Rectal smooth muscle tissue (tissue), 1 donor: ENCODE measurements at regions not wholly inside any gene's neighbourhood (a gene's known extent, or its start where the extent isn't known, plus 50 kb on each side); places are given as distances from the start of the nearest gene placed in this dataset.

Source experiments
- H3K27ac ChIP-seq: one replicate; pipeline ENCODE4 v1.7.0; 2013; ENCODE audit warnings: low read depth, low read length, inconsistent platforms
- H3K27me3 ChIP-seq: one replicate; pipeline ENCODE4 v1.7.0; 2013; ENCODE audit warnings: low read length; ENCODE audit not compliant: control insufficient read depth, insufficient read depth
- H3K36me3 ChIP-seq: one replicate; pipeline ENCODE4 v1.7.0; 2013; ENCODE audit warnings: low read length; ENCODE audit not compliant: control insufficient read depth, insufficient read depth
- H3K4me1 ChIP-seq: one replicate; pipeline ENCODE4 v1.7.0; 2013; ENCODE audit warnings: low read length; ENCODE audit not compliant: control insufficient read depth, insufficient read depth
- H3K4me3 ChIP-seq: one replicate; pipeline ENCODE4 v1.7.0; 2013; ENCODE audit warnings: low read length
- H3K9ac ChIP-seq: one replicate; pipeline ENCODE4 v1.7.0; 2013; ENCODE audit warnings: low read length

DNA sequence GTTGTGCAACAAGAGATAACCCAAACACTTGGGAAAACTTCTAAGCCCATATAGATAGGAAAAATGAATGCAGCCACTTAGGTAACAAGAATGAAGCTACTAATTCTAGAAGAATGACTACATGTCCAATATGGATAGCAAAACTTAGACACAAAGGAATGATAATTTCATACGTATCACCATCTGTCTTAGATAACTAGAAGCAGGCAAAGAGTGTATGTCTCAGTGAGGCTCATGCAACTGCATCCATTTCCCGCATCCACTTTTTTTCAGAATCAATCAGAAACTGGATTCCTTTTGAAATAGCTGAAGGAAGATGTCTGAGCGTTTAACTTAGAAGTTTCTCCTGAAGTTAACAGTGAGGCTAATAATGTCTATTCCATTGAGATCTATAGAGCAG is 408.7 kb upstream of the PITX2 start:
- H3K4me3 ChIP-seq: no peak overlapping the region
- H3K27ac ChIP-seq: no peak overlapping the region

GRCh38 chr4:111037591-111038360 is 414.9 kb upstream of the PITX2 start:
- H3K4me3 ChIP-seq: no peak overlapping the region
- H3K9ac ChIP-seq: no peak overlapping the region
- H3K27me3 ChIP-seq: no peaks in the 10 kb centered on the region
- no peak overlapping the region for H3K27ac ChIP-seq
- no peaks in the 10 kb centered on the region for H3K36me3 ChIP-seq
- no peaks in the 10 kb centered on the region for H3K4me1 ChIP-seq

More for the DNA sequence above, 408.7 kb upstream of the PITX2 start:
- Histone ChIP-seq H3K27me3 (no peaks in the 10 kb centered on the region), H3K36me3 (no peaks in the 10 kb centered on the region), H3K9ac (no peak overlapping the region), H3K4me1 (no peaks in the 10 kb centered on the region)

GRCh38 chr4:111040904-111041303 is 418.0 kb upstream of the PITX2 start:
- Histone ChIP-seq H3K27ac (no peak overlapping the region), H3K27me3 (no peaks in the 10 kb centered on the region), H3K4me3 (no peak overlapping the region), H3K9ac (no peak overlapping the region), H3K36me3 (no peaks in the 10 kb centered on the region), H3K4me1 (no peaks in the 10 kb centered on the region)

DNA sequence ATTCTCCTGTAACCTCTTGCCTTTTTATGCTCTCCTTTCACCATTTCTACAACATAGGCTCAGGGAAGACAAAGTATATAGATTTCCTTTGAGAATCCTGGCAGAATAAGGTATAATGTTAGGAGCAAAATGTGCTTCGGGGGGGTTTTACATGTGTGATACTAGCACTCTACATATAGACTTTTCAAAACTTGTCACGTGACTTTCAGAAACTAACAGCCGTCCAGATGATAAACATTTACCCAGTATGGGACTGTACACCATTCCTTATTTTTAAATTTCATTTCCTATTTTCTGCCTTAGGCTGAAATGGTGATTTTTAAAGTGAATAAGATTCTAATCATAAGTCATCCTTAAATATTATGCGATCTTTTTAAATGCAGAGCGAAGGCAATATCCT is 420.4 kb upstream of the PITX2 start:
- H3K9ac ChIP-seq: no peak overlapping the region
- H3K27me3 ChIP-seq: no peaks in the 10 kb centered on the region
- H3K27ac ChIP-seq: no peak overlapping the region
- H3K4me1 ChIP-seq: no peaks in the 10 kb centered on the region
- no peaks in the 10 kb centered on the region for H3K36me3 ChIP-seq
- no peak overlapping the region for H3K4me3 ChIP-seq

DNA sequence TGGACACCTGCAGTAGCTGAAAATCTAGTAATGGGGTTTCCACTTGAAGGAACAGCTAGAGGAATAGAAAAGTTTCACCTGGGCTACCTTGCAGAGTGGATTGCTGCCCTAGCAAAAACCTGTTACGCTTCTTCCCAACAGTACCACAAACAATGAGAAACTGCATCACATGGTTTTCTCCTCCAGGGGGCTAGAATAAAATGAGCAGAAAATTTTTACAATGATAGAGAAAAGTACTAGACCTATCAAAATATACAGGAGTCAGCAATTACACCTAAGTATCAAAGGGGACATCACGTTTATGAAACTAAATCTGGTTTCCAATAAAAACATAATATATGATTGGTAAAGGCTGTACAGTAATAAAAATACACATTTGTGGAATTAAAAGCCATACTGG is 423.1 kb upstream of the PITX2 start:
- Histone ChIP-seq H3K36me3 (no peaks in the 10 kb centered on the region), H3K9ac (no peak overlapping the region), H3K27me3 (no peaks in the 10 kb centered on the region), H3K4me1 (no peaks in the 10 kb centered on the region), H3K4me3 (no peak overlapping the region), H3K27ac (no peak overlapping the region)

DNA sequence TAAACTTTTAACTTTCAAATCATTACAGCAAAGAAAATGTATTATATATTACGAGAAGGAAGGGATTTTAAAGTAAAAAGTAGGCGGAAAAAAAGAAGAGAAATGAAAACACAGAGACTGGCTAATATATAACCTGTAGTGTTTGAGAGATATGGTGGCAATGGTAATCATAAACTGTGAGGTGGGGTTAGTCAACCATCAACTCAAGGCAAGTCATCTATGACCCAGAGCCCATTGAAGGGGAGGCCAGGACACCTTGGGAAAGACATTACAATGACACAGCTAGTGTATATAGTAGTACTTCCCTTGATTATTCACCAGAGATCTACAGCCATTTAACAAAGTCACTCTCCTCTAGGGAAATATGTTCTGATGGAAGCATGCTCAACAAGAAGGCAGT is 423.9 kb upstream of the PITX2 start:
- Histone ChIP-seq H3K4me3 (no peak overlapping the region), H3K36me3 (no peaks in the 10 kb centered on the region), H3K4me1 (no peaks in the 10 kb centered on the region), H3K9ac (no peak overlapping the region), H3K27ac (no peak overlapping the region), H3K27me3 (no peaks in the 10 kb centered on the region)

DNA sequence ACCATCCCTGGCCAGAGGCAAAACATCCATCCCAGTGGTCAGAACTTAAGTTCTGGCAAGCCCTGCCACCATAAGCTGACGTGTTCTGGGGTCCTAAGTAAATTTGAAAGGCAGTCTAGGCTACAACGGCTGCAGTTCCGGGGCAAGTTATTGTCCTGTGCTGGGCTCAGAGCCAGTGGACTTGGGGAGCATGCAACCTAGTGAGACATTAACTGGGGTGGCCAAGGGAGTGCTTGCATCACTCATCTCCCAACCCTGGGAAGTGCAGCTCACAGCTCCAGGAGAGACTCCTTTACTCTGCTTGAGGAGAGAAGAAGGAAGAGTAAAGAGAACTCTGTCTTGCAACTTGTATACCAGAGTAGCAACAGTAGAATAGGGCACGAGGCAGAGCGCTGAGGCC is 425.4 kb upstream of the PITX2 start:
- Histone ChIP-seq H3K36me3 (no peaks in the 10 kb centered on the region), H3K27ac (no peak overlapping the region), H3K4me1 (no peaks in the 10 kb centered on the region), H3K27me3 (no peaks in the 10 kb centered on the region), H3K9ac (no peak overlapping the region), H3K4me3 (no peak overlapping the region)

- H3K4me3 ChIP-seq: no peak overlapping the region
- no peaks in the 10 kb centered on the region for H3K27me3 ChIP-seq
- H3K27ac ChIP-seq: no peak overlapping the region
- no peaks in the 10 kb centered on the region for H3K4me1 ChIP-seq
- no peak overlapping the region for H3K9ac ChIP-seq
- H3K36me3 ChIP-seq: no peaks in the 10 kb centered on the region
Observed at GRCh38 chr4:111064342-111064993, 441.6 kb upstream of the PITX2 start.

DNA sequence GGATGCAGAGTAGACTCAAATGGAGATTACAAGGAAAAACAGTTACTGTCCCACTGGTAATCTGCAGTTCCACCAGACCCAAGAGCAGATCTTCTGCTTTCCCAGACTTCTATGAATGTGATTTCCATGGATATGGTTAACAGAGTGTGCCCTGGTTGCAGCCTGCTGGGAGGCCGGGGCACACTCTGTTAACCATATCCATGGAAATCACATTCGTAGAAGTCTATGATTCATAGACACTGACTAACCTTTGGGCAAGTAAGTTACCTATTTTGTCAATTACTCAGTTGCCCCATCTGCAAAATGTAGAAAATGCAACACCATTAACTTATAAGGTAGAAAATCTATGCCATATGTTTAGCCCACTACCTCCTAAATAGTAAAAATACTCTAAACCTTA is 443.1 kb upstream of the PITX2 start:
- Histone ChIP-seq H3K27ac (no peak overlapping the region), H3K27me3 (no peaks in the 10 kb centered on the region), H3K9ac (no peak overlapping the region), H3K36me3 (no peaks in the 10 kb centered on the region), H3K4me3 (no peak overlapping the region), H3K4me1 (no peaks in the 10 kb centered on the region)

DNA sequence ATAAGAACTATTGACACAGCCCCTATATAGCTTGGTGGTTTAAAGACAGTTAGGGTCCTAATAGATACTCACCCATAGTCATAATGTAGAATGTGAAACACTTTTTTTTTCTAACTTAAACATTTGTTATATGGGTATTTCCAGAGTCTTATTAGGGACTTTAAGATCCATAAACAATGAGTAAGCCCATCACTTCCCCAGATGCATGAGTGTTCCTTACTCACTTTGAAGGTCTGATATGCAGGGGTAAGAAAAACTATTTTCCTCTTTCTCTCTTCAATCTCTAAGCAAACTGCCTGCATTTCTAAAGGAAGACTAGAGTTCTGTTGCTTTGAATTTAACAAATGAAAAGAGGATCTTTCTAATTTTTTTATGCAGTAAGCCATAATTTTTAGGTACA is 443.6 kb upstream of the PITX2 start:
- H3K27ac ChIP-seq: no peak overlapping the region
- H3K4me3 ChIP-seq: no peak overlapping the region
- H3K9ac ChIP-seq: no peak overlapping the region
- H3K4me1 ChIP-seq: no peaks in the 10 kb centered on the region
- no peaks in the 10 kb centered on the region for H3K36me3 ChIP-seq
- H3K27me3 ChIP-seq: no peaks in the 10 kb centered on the region

DNA sequence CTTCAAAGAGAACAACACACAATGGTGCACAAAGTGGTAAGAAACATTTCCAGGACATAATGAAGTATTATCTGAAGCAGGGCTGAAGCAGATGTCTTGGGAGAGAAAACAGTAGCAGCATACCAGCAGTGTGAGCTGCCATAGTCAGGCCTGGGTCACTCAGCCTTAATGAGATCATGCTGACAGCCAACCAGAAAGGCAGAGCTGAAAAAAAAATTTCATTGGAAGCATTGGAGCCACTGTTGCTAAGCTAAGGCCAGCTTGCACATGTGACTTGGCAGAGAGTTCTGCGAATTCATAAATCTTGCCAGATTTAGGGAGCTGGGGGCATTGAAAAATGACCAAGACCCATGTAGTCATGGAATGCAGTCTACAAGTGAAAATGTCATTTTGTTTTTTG is 444.0 kb upstream of the PITX2 start:
- no peak overlapping the region for H3K27ac ChIP-seq
- H3K27me3 ChIP-seq: no peaks in the 10 kb centered on the region
- no peaks in the 10 kb centered on the region for H3K36me3 ChIP-seq
- no peaks in the 10 kb centered on the region for H3K4me1 ChIP-seq
- no peak overlapping the region for H3K4me3 ChIP-seq
- H3K9ac ChIP-seq: no peak overlapping the region

GRCh38 chr4:111068883-111069282 is 446.0 kb upstream of the PITX2 start:
- H3K9ac ChIP-seq: no peak overlapping the region
- no peaks in the 10 kb centered on the region for H3K27me3 ChIP-seq
- no peak overlapping the region for H3K27ac ChIP-seq
- H3K4me3 ChIP-seq: no peak overlapping the region
- H3K36me3 ChIP-seq: no peaks in the 10 kb centered on the region
- H3K4me1 ChIP-seq: no peaks in the 10 kb centered on the region

DNA sequence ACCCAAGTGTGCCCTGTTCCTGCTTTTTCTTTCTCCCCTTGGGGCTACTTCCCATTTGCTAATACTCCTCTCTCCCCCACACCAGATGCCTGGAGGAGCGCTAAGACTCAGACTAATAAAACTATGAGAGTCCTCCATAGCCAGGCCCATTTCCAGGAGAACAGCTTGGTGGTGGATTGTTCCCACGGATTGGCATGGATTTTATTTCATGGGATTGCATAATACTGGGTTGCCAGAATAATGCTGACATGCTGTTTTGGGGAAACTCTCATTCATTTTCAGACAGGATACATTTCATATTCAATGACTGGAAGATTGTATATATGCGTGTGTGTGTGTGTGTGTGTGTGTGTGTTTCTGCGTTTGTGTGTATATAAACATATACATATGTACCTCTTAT is 447.5 kb upstream of the PITX2 start:
- no peaks in the 10 kb centered on the region for H3K36me3 ChIP-seq
- H3K4me3 ChIP-seq: no peak overlapping the region

More for the DNA sequence above, 447.5 kb upstream of the PITX2 start:
- no peaks in the 10 kb centered on the region for H3K27me3 ChIP-seq
- no peak overlapping the region for H3K27ac ChIP-seq
- no peaks in the 10 kb centered on the region for H3K4me1 ChIP-seq
- no peak overlapping the region for H3K9ac ChIP-seq
